ENCODE measurements at regions not wholly inside any gene's neighbourhood (a gene's known extent, or its start where the extent isn't known, plus 50 kb on each side); places are given as distances from the start of the nearest gene placed in this dataset.
"Not testable (repeated sequence)": the region's sequence is repeated elsewhere in the genome, so short reads cannot be mapped to it uniquely, and the experiment has no call there.

GRCh38 chr6:4351520-4352321 lies 216.3 kb upstream of the ECI2 start:
- DNase-seq (ENCODE audit: low read depth): no peak

- DNase-seq (ENCODE audit: low read depth): no peak
These were observed 215.5 kb upstream of the ECI2 start for GRCh38 chr6:4350567-4351519.

GRCh38 chr6:4349931-4350330 lies 214.6 kb upstream of the ECI2 start:
- no peak for DNase-seq (ENCODE audit: low read depth)

GRCh38 chr6:4349323-4349722 lies 213.9 kb upstream of the ECI2 start:
- DNase-seq (ENCODE audit: low read depth): no peak

GRCh38 chr6:4348462-4349112 lies 213.2 kb upstream of the ECI2 start:
- DNase-seq (ENCODE audit: low read depth): no peak

GRCh38 chr6:4347877-4348276 lies 212.5 kb upstream of the ECI2 start:
- no peak for DNase-seq (ENCODE audit: low read depth)

GRCh38 chr6:4346659-4347333 lies 211.4 kb upstream of the ECI2 start:
- DNase-seq (ENCODE audit: low read depth): no peak

- DNase-seq (ENCODE audit: low read depth): no peak
These were observed 210.2 kb upstream of the ECI2 start for GRCh38 chr6:4345543-4345942.

GRCh38 chr6:4344317-4344899 lies 209.0 kb upstream of the ECI2 start:
- DNase-seq (ENCODE audit: low read depth): no peak

GRCh38 chr6:4342407-4343137 lies 207.2 kb upstream of the ECI2 start:
- DNase-seq (ENCODE audit: low read depth): no peak

- DNase-seq (ENCODE audit: low read depth): no peak
These were observed 205.9 kb upstream of the ECI2 start for GRCh38 chr6:4341078-4341797.

- DNase-seq (ENCODE audit: low read depth): no peak
These were observed 205.2 kb upstream of the ECI2 start for GRCh38 chr6:4340544-4340943.

GRCh38 chr6:4338884-4339283 lies 203.5 kb upstream of the ECI2 start:
- no peak for DNase-seq (ENCODE audit: low read depth)

- DNase-seq (ENCODE audit: low read depth): no peak
These were observed 201.5 kb upstream of the ECI2 start for GRCh38 chr6:4336778-4337442.

GRCh38 chr6:4336084-4336483 lies 200.7 kb upstream of the ECI2 start:
- DNase-seq (ENCODE audit: low read depth): no peak

- DNase-seq (ENCODE audit: low read depth): not testable (repeated sequence)
These were observed 198.9 kb upstream of the ECI2 start for GRCh38 chr6:4334158-4334740.

GRCh38 chr6:4327841-4328240 lies 192.5 kb upstream of the ECI2 start:
- no peak for DNase-seq (ENCODE audit: low read depth)

GRCh38 chr6:4324746-4325145 lies 189.4 kb upstream of the ECI2 start:
- no peak for DNase-seq (ENCODE audit: low read depth)

- DNase-seq (ENCODE audit: low read depth): no peak
These were observed 187.9 kb upstream of the ECI2 start for GRCh38 chr6:4323322-4323721.

Data from activated gamma-delta T cell treated with anti-CD3 and anti-CD28 coated beads, Interleukin-2, amount 50 U/mL, for 16 hours (primary cell).